GM19467 (cell line): ENCODE measurements at regions not wholly inside any gene's neighbourhood (a gene's known extent, or its start where the extent isn't known, plus 50 kb on each side); places are given as distances from the start of the nearest gene placed in this dataset.
"Not testable (repeated sequence)": the region's sequence is repeated elsewhere in the genome, so short reads cannot be mapped to it uniquely, and the experiment has no call there.

Source experiments
- ATAC-seq: cut with Tn5 transposase; IDR thresholded peaks from one replicate; pipeline ENCODE4 v1.9.1; 2021; ENCODE audit warnings: mild to moderate bottlenecking, moderate library complexity; ENCODE audit not compliant: unreplicated experiment

- ATAC-seq: no peak
These were observed 81.2 kb downstream of the TMEM18 start for GRCh38 chr2:595831-596592.

- ATAC-seq: no peak
These were observed 81.9 kb downstream of the TMEM18 start for GRCh38 chr2:595141-595815.

GRCh38 chr2:594297-594949, 82.8 kb downstream of the TMEM18 start:
- no peak for ATAC-seq

- ATAC-seq: no peak
These were observed 83.7 kb downstream of the TMEM18 start for GRCh38 chr2:593356-594026.

GRCh38 chr2:592737-593136, 84.5 kb downstream of the TMEM18 start:
- no peak for ATAC-seq

- ATAC-seq: no peak
These were observed 86.7 kb downstream of the TMEM18 start for GRCh38 chr2:590214-591175.

GRCh38 chr2:589281-590130, 87.7 kb downstream of the TMEM18 start:
- no peak for ATAC-seq

- no peak for ATAC-seq
These were observed 89.0 kb downstream of the TMEM18 start for GRCh38 chr2:588074-588645.

- ATAC-seq: no peak
These were observed 89.9 kb downstream of the TMEM18 start for GRCh38 chr2:587087-587960.

GRCh38 chr2:586641-587076, 90.5 kb downstream of the TMEM18 start:
- no peak for ATAC-seq

- peak; percentile 95 for ATAC-seq
These were observed 92.1 kb downstream of the TMEM18 start for GRCh38 chr2:584863-585823.

GRCh38 chr2:583666-584065, 93.5 kb downstream of the TMEM18 start:
- no peak for ATAC-seq

GRCh38 chr2:582792-583528, 94.2 kb downstream of the TMEM18 start:
- ATAC-seq: no peak

GRCh38 chr2:582289-582688, 94.9 kb downstream of the TMEM18 start:
- ATAC-seq: not testable (repeated sequence)

- no peak for ATAC-seq
These were observed 97.2 kb downstream of the TMEM18 start for GRCh38 chr2:579961-580360.

GRCh38 chr2:579351-579886, 97.8 kb downstream of the TMEM18 start:
- ATAC-seq: no peak
